NCI-H2107 (cell line): ENCODE measurements at regions not wholly inside any gene's neighbourhood (a gene's known extent, or its start where the extent isn't known, plus 50 kb on each side); places are given as distances from the start of the nearest gene placed in this dataset.

Source experiments
- DNase-seq: peaks from one replicate; lab custom pipeline; 2025; lab: John Stamatoyannopoulos, UW

GRCh38 chr18:43572163-43572562, 294.9 kb upstream of the SYT4 start:
- DNase-seq: no peak

- DNase-seq: no peak
These were observed 297.7 kb upstream of the SYT4 start for GRCh38 chr18:43574974-43575373.

- no peak for DNase-seq
These were observed 300.9 kb upstream of the SYT4 start for GRCh38 chr18:43578211-43578610.

GRCh38 chr18:43578706-43579105, 301.4 kb upstream of the SYT4 start:
- DNase-seq: no peak

- DNase-seq: no peak
These were observed 304.7 kb upstream of the SYT4 start for GRCh38 chr18:43581936-43582519.

- DNase-seq: peak; percentile 16
These were observed 310.4 kb upstream of the SYT4 start for GRCh38 chr18:43587538-43588153.

GRCh38 chr18:43588838-43589237, 311.5 kb upstream of the SYT4 start:
- no peak for DNase-seq

- no peak for DNase-seq
These were observed 312.4 kb upstream of the SYT4 start for GRCh38 chr18:43589611-43590151.

GRCh38 chr18:43590182-43590903, 313.1 kb upstream of the SYT4 start:
- DNase-seq: no peak

GRCh38 chr18:43592269-43592668, 315.0 kb upstream of the SYT4 start:
- DNase-seq: no peak

- DNase-seq: peak; percentile 55
These were observed 318.9 kb upstream of the SYT4 start for GRCh38 chr18:43596105-43596712.

GRCh38 chr18:43601432-43601831, 324.1 kb upstream of the SYT4 start:
- no peak for DNase-seq

- DNase-seq: no peak
These were observed 327.9 kb upstream of the SYT4 start for GRCh38 chr18:43605224-43605623.

GRCh38 chr18:43606795-43607194, 329.5 kb upstream of the SYT4 start:
- DNase-seq: no peak

GRCh38 chr18:43620936-43621335, 343.6 kb upstream of the SYT4 start:
- peak; percentile 10 for DNase-seq

GRCh38 chr18:43622024-43622423, 344.7 kb upstream of the SYT4 start:
- no peak for DNase-seq

GRCh38 chr18:43625582-43625981, 348.3 kb upstream of the SYT4 start:
- DNase-seq: no peak

- DNase-seq: peak; percentile 55
These were observed 350.7 kb upstream of the SYT4 start for GRCh38 chr18:43627848-43628530.

GRCh38 chr18:43634994-43635393, 357.7 kb upstream of the SYT4 start:
- DNase-seq: no peak

- DNase-seq: no peak
These were observed 358.1 kb upstream of the SYT4 start for GRCh38 chr18:43635397-43635796.

GRCh38 chr18:43642727-43643330, 365.5 kb upstream of the SYT4 start:
- no peak for DNase-seq

- no peak for DNase-seq
These were observed 370.7 kb upstream of the SYT4 start for GRCh38 chr18:43648002-43648401.
